GM12878 (cell line): ENCODE measurements at regions not wholly inside any gene's neighbourhood (a gene's known extent, or its start where the extent isn't known, plus 50 kb on each side); places are given as distances from the start of the nearest gene placed in this dataset.

Experiments
- ATAC-seq: fragments of 200-7000 bp; cut with Tn5 transposase; 3 replicates; pipeline ENCODE4 v1.9.1; 2020; ENCODE audit warnings: mild to moderate bottlenecking, moderate library complexity
- BruUV-seq: library from RNA; stranded (reverse); fragments of 400-500 nt; replicated peaks from 2 replicates; lab custom pipeline; 2021; lab: Mats Ljungman, UMichigan
- CTCF ChIA-PET: fragments of 300-600 bp; sonication (Branson Sonifier 250); formaldehyde crosslinking; extraction: SDS; loops from one replicate; lab custom pipeline; 2021; ENCODE audit warnings: inconsistent platforms; lab: Yijun Ruan, JAX
- POLR2A ChIA-PET: fragments of 350-600 bp; formaldehyde crosslinking; extraction: SDS; loops from one replicate; lab custom pipeline; 2021; ENCODE audit warnings: inconsistent platforms; lab: Charles Lee
- RAD21 ChIA-PET: fragments of 300-600 bp; sonication (Branson Sonifier 250); formaldehyde crosslinking; loops from one replicate; lab custom pipeline; 2023; ENCODE audit warnings: antibody characterized with exemption; ENCODE audit not compliant: unreplicated experiment; lab: Charles Lee
- SMC1A ChIA-PET: fragments of 300-600 bp; sonication (Branson Sonifier 250); formaldehyde crosslinking; loops from one replicate; lab custom pipeline; 2023; ENCODE audit not compliant: unreplicated experiment, uncharacterized antibody; lab: Charles Lee
- DNase-seq: peaks from one replicate; pipeline ENCODE4 v3.0.0-alpha.2; 2011; ENCODE audit warnings: low read depth, low spot score
- FAIRE-seq: peaks from 3 replicates; lab custom pipeline; 2011; peaks lifted over from hg19 to GRCh38; lab: Jason Lieb, UNC
- H2AFZ ChIP-seq: 2 replicates; pipeline ENCODE4 v1.6.0; 2011; ENCODE audit warnings: low read depth, low read length, control low read depth; ENCODE audit not compliant: control insufficient read depth
- H3K27ac ChIP-seq: 2 replicates; pipeline ENCODE4 v1.5.1; 2011; ENCODE audit warnings: control low read depth; ENCODE audit not compliant: control insufficient read depth, insufficient read depth
- H3K27me3 ChIP-seq, 2 experiments: replicated peaks in 1 of 2; 2 replicates each; pipeline versions ENCODE4 v1.6.0 to v1.6.1; 2011; ENCODE audit warnings: low read length in 1 of 2; ENCODE audit not compliant: control insufficient read depth in 2 of 2, insufficient read depth in 2 of 2
- H3K36me3 ChIP-seq, 2 experiments: 2 replicates each; pipeline ENCODE4 v1.5.1; 2011; ENCODE audit warnings: low read length in 1 of 2; ENCODE audit not compliant: control insufficient read depth in 2 of 2, insufficient read depth in 2 of 2
- H3K4me1 ChIP-seq: 2 replicates; pipeline ENCODE4 v1.6.1; 2011; ENCODE audit warnings: mild to moderate bottlenecking, low read length, moderate library complexity, mixed read lengths; ENCODE audit not compliant: control insufficient read depth, insufficient read depth
- H3K4me2 ChIP-seq: 2 replicates; pipeline ENCODE4 v1.6.0; 2011; ENCODE audit warnings: control low read depth; ENCODE audit not compliant: control insufficient read depth, insufficient read depth
- H3K4me3 ChIP-seq: fragments of 200-600 bp; sonication (generic); 2 replicates; pipeline ENCODE4 v1.5.1; 2016
- H3K79me2 ChIP-seq: 2 replicates; pipeline ENCODE4 v1.6.0; 2011; ENCODE audit warnings: low read length; ENCODE audit not compliant: control insufficient read depth, insufficient read depth
- H3K9ac ChIP-seq: 2 replicates; pipeline ENCODE4 v1.8.0; 2011; ENCODE audit warnings: low read length, control low read depth, mixed read lengths; ENCODE audit not compliant: control insufficient read depth, insufficient read depth
- H3K9me3 ChIP-seq: replicated peaks from 3 replicates; pipeline ENCODE4 v1.5.1; 2011; ENCODE audit warnings: mild to moderate bottlenecking, low read length; ENCODE audit not compliant: control insufficient read depth, insufficient read depth
- H4K20me1 ChIP-seq: 2 replicates; pipeline ENCODE4 v1.6.0; 2011; ENCODE audit not compliant: control insufficient read depth, insufficient read depth
- BMI1 ChIP-seq: fragments of 450-650 bp; IDR thresholded peaks from 2 replicates; pipeline ENCODE4 v1.6.1; 2016; ENCODE audit warnings: mild to moderate bottlenecking, moderate library complexity, borderline replicate concordance
- ETV6 ChIP-seq, 2 experiments: fragments of 450-650 bp in 1 of 2; IDR thresholded peaks in 1 of 2; conservative IDR thresholded peaks in 1 of 2; 2 replicates each; pipeline ENCODE4 v1.6.1; 2014; ENCODE audit warnings: antibody characterized with exemption in 1 of 2, borderline replicate concordance in 1 of 2, low read depth in 1 of 2, mild to moderate bottlenecking in 1 of 2, moderate library complexity in 1 of 2
- FOS ChIP-seq: IDR thresholded peaks from 3 replicates; pipeline ENCODE4 v1.6.1; 2011; ENCODE audit warnings: borderline replicate concordance; ENCODE audit not compliant: insufficient read length; ENCODE audit errors: extremely low read depth
- HCFC1 ChIP-seq: fragments of 150-350 bp; IDR thresholded peaks from 2 replicates; pipeline ENCODE4 v1.6.1; 2014; ENCODE audit warnings: low read length
- JUNB ChIP-seq: IDR thresholded peaks from 2 replicates; pipeline ENCODE4 v1.6.1; 2016; ENCODE audit warnings: antibody characterized with exemption, mild to moderate bottlenecking
- JUND ChIP-seq: IDR thresholded peaks from 2 replicates; pipeline ENCODE4 v1.6.1; 2012; ENCODE audit warnings: low read depth, mild to moderate bottlenecking, low read length, improper control_type of control experiment, moderate library complexity
- KAT2A ChIP-seq: conservative IDR thresholded peaks from 2 replicates; pipeline ENCODE4 v1.6.1; 2011; ENCODE audit warnings: low read depth, low read length; ENCODE audit not compliant: control insufficient read depth
- MAX ChIP-seq: IDR thresholded peaks from 2 replicates; pipeline ENCODE4 v1.6.1; 2012; ENCODE audit warnings: low read depth, low read length, improper control_type of control experiment
- NFYA ChIP-seq: IDR thresholded peaks from 2 replicates; pipeline ENCODE4 v1.6.1; 2011; ENCODE audit warnings: low read depth, mild to moderate bottlenecking, low read length, improper control_type of control experiment, borderline replicate concordance
- NR2C2 ChIP-seq: IDR thresholded peaks from 2 replicates; pipeline ENCODE4 v1.6.1; 2011; ENCODE audit warnings: borderline replicate concordance, low read depth; ENCODE audit not compliant: control insufficient read depth, insufficient read length
- NR2F1 ChIP-seq: fragments of 450-650 bp; conservative IDR thresholded peaks from 2 replicates; pipeline ENCODE4 v1.6.1; 2017; ENCODE audit warnings: mild to moderate bottlenecking
- NRF1 ChIP-seq: conservative IDR thresholded peaks from 2 replicates; pipeline ENCODE4 v1.6.1; 2011; ENCODE audit warnings: mild to moderate bottlenecking, low read depth, low read length, improper control_type of control experiment
- PML ChIP-seq: IDR thresholded peaks from 2 replicates; pipeline ENCODE4 v1.6.1; 2012; ENCODE audit warnings: low read length, inconsistent platforms
- RBBP5 ChIP-seq: fragments of 200-600 bp; sonication (generic); conservative IDR thresholded peaks from 2 replicates; pipeline ENCODE4 v1.6.1; 2016
- SUPT20H ChIP-seq: IDR thresholded peaks from 2 replicates; pipeline ENCODE4 v1.6.1; 2011; ENCODE audit warnings: low read depth, mild to moderate bottlenecking, low read length, moderate library complexity, borderline replicate concordance; ENCODE audit not compliant: control insufficient read depth
- WGBS: methylation state at CpG from one replicate; pipeline ENCODE4 v1.1.6; 2016; ENCODE audit warnings: low lambda C conversion rate; ENCODE audit not compliant: insufficient replicate concordance, insufficient coverage; ENCODE audit errors: missing lambda C conversion rate; 5-methylcytosine and 5-hydroxymethylcytosine counted together
- in situ Hi-C: fragments of 300-500 bp; cut with MboI; formaldehyde crosslinking; loops from 9 replicates; pipeline ENCODE4 v1.14.3; 2018; ENCODE audit warnings: mixed read lengths
- intact Hi-C: fragments of 100-400 bp; cut with micrococcal nuclease; formaldehyde crosslinking; loops from one replicate; pipeline ENCODE4 v1.14.2; 2022; ENCODE audit not compliant: unreplicated experiment

GRCh38 chr10:33712825-33713224, 378.4 kb upstream of the NRP1 start:
- Histone ChIP-seq H3K4me2 (no peak overlapping the region), H3K36me3 (no peaks in the 10 kb centered on the region), H2AFZ (no peak overlapping the region), H3K4me1 (no peaks in the 10 kb centered on the region), H3K79me2 (no peaks in the 10 kb centered on the region), H3K4me3 (no peak overlapping the region), H4K20me1 (no peaks in the 10 kb centered on the region), H3K9me3 (no peaks in the 10 kb centered on the region), H3K27ac (no peak overlapping the region), H3K27me3 (no peaks in the 10 kb centered on the region), H3K9ac (no peak overlapping the region)
- ChIA-PET POLR2A (interaction anchor here (0.8 kb wide), 1 partner anchor 8 kb away, joined by 3 read pairs; no protein-coding TSS in a partner anchor), CTCF (interaction anchor here (0.9 to 1.3 kb wide), 3 partner anchors 8 to 74 kb away, joined by 3 to 4 read pairs (median 3); no protein-coding TSS in a partner anchor), SMC1A (interaction anchor here (0.8 to 1.5 kb wide), 6 partner anchors 8 to 153 kb away, joined by 3 to 5 read pairs (median 4); no protein-coding TSS in a partner anchor), RAD21 (interaction anchor here (0.7 kb wide), 1 partner anchor 307 kb away, joined by 3 read pairs; no protein-coding TSS in a partner anchor)
- in situ Hi-C loops: no loop called here
- intact Hi-C loops: no loop called here
- no TSS peak for BruUV-seq
- TF ChIP-seq HCFC1 (no peak), BMI1 (no peak), KAT2A (no peak), MAX (no peak), PML (no peak), RBBP5 (no peak), JUND (no peak), SUPT20H (no peak), FOS (no peak), JUNB (no peak), ETV6 (conservative IDR thresholded peaks at IDR 0.05 in 1 of 2, IDR thresholded peaks at IDR 0.05 in 1 of 2; ENCODE audit: borderline replicate concordance in 1 of 2, low read depth in 1 of 2) (no peak), NR2F1 (no peak), NFYA (no peak), NR2C2 (no peak), NRF1 (no peak)
- DNase-seq (no peak), FAIRE-seq (no peak), ATAC-seq (no peak)
- WGBS: 30% methylated on average over 7 of the region's 7 CpGs
